Kidney epithelial cell (primary cell): ENCODE measurements at regions not wholly inside any gene's neighbourhood (a gene's known extent, or its start where the extent isn't known, plus 50 kb on each side); places are given as distances from the start of the nearest gene placed in this dataset.

Experiments used
- DNase-seq: peaks from one replicate; pipeline ENCODE4 v3.0.0-alpha.2; 2010; ENCODE audit warnings: low read depth
- H3K27me3 ChIP-seq: 2 replicates; pipeline ENCODE4 v1.6.0; 2011; ENCODE audit warnings: low read length; ENCODE audit not compliant: control insufficient read depth, insufficient read depth
- H3K36me3 ChIP-seq: 2 replicates; pipeline ENCODE4 v1.5.1; 2011; ENCODE audit warnings: low read length; ENCODE audit not compliant: control insufficient read depth, insufficient read depth
- H3K4me3 ChIP-seq: 2 replicates; pipeline ENCODE4 v1.5.1; 2011; ENCODE audit warnings: low read depth, mild to moderate bottlenecking, control low read depth, low read length
- TF ChIP-seq, protein P1 (sequence below): IDR thresholded peaks from 2 replicates; pipeline ENCODE4 v1.5.1; 2011; ENCODE audit warnings: mild to moderate bottlenecking, moderate library complexity, low read length, control low read depth, inconsistent platforms; ENCODE audit not compliant: insufficient read depth, poor library complexity, severe bottlenecking

GRCh38 chr13:21831654-21832324 is 160.9 kb downstream of the FGF9 start:
- Histone ChIP-seq H3K4me3 (no peak overlapping the region), H3K27me3 (no peaks in the 10 kb centered on the region), H3K36me3 (no peaks in the 10 kb centered on the region)
- TF ChIP-seq, protein P1, sequence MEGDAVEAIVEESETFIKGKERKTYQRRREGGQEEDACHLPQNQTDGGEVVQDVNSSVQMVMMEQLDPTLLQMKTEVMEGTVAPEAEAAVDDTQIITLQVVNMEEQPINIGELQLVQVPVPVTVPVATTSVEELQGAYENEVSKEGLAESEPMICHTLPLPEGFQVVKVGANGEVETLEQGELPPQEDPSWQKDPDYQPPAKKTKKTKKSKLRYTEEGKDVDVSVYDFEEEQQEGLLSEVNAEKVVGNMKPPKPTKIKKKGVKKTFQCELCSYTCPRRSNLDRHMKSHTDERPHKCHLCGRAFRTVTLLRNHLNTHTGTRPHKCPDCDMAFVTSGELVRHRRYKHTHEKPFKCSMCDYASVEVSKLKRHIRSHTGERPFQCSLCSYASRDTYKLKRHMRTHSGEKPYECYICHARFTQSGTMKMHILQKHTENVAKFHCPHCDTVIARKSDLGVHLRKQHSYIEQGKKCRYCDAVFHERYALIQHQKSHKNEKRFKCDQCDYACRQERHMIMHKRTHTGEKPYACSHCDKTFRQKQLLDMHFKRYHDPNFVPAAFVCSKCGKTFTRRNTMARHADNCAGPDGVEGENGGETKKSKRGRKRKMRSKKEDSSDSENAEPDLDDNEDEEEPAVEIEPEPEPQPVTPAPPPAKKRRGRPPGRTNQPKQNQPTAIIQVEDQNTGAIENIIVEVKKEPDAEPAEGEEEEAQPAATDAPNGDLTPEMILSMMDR: no peak
- no peak for DNase-seq

DNA sequence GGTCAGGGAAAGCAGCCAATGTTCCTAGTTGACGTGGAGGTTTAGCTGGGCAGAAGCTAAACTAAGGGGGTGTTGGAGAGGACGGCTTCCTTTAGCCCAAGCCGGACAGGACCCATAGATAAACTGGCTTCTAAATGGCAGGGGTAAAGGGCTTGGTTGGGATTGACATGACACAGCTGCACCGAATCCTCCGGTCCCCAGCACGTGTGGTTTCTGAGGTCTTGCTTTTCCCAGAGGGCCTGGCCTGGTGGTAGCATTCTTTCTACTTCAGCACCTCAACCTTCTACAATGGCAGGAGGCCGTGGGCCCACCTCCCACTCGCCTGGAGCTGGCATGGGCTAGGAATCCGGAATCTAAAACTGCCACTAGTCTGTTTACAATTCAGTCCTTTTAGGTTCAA is 163.0 kb downstream of the FGF9 start:
- no peak for DNase-seq
- H3K27me3 ChIP-seq: no peaks in the 10 kb centered on the region
- no peaks in the 10 kb centered on the region for H3K36me3 ChIP-seq
- TF ChIP-seq, protein P1: no peak
- no peak overlapping the region for H3K4me3 ChIP-seq

GRCh38 chr13:21834521-21834920 is 163.6 kb downstream of the FGF9 start:
- no peaks in the 10 kb centered on the region for H3K36me3 ChIP-seq
- H3K4me3 ChIP-seq: no peak overlapping the region
- TF ChIP-seq, protein P1: no peak
- no peak for DNase-seq
- H3K27me3 ChIP-seq: no peaks in the 10 kb centered on the region

GRCh38 chr13:21837288-21837687 is 166.4 kb downstream of the FGF9 start:
- no peak for DNase-seq
- Histone ChIP-seq H3K27me3 (no peaks in the 10 kb centered on the region), H3K36me3 (no peaks in the 10 kb centered on the region), H3K4me3 (no peak overlapping the region)
- TF ChIP-seq, protein P1: no peak

DNA sequence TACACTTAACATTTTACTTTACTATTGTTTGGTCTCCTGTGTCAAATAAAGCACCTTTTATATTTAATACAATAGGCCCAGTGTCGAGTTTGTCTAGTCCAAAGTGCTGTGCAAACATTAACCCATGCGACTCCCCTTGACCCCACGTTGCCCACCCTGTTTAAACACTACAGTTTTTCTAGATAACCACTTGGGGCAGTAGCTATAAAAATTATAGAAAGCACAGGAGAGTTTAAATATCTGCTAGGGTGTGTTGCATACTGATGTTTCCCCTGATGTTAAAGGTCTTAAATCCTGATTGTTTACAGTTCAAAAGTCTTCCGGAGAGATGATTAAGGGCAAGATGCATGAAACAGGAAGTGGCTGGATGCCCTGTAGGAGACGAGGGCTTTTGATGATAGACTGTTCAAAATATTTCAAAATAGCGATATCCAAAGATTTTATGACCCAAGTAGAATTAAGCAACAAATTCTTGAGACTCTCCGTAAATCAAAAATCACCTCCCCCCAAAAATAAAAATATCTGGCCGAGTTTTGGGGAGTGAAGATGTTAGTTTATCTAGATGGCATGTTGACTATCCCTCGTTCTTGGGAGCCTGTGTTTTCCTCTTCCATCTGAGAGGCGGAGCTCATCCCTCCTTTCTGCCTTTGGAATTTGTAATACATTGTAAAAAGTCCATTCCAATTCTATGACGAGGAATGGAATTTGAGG is 167.1 kb downstream of the FGF9 start:
- DNase-seq: no peak
- no peaks in the 10 kb centered on the region for H3K36me3 ChIP-seq
- TF ChIP-seq, protein P1: peak; percentile 3
- no peak overlapping the region for H3K4me3 ChIP-seq
- no peaks in the 10 kb centered on the region for H3K27me3 ChIP-seq
